ENCODE measurements at regions not wholly inside any gene's neighbourhood (a gene's known extent, or its start where the extent isn't known, plus 50 kb on each side); places are given as distances from the start of the nearest gene placed in this dataset.

DNA sequence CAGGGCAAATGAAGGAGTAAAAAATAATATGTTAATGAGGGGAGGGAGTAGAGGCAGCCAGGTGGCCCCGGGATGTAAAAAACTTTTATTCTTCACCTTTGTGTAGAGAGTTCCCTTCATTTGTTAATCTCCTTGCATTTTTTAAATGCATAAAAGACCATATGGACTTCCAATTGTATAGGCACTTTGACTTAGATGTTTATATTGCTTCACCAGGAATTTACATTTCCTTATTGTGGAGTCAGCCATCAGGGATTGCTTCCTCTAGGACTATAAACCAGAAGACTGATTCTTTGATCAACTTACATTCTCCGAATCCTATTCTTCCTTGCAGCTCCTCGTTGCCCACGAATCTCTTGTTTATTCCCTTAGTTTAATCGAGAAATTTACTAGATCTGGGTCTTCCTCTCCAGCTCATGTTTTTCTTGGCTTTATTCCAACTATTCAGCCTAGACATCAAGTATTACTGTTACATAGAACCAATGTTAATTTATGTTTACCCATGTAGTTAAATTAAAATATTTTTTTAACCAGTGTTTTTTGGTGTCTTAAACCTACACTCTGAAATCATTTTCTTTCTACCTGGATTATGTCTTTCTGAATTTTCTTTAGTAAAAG, 1187.0 kb upstream of the SLC10A2 start:
- TF ChIP-seq POLR2AphosphoS5 (IDR thresholded peaks at IDR 0.05; ENCODE audit: insufficient read depth in 1 of 2, low read depth in 1 of 2) (no peak), CTCF (IDR thresholded peaks at IDR 0.05) (no peak)

All from vagina (tissue), 2 donors.